DND-41 (cell line): ENCODE measurements at regions not wholly inside any gene's neighbourhood (a gene's known extent, or its start where the extent isn't known, plus 50 kb on each side); places are given as distances from the start of the nearest gene placed in this dataset.

ENCODE experiments used
- CTCF ChIP-seq: IDR thresholded peaks from 2 replicates; pipeline ENCODE4 v1.5.1; 2012; ENCODE audit warnings: borderline replicate concordance, low read length, moderate library complexity, mild to moderate bottlenecking; ENCODE audit not compliant: poor library complexity, severe bottlenecking; ENCODE audit errors: extremely low read depth
- EZH2 ChIP-seq: IDR thresholded peaks from 3 replicates; pipeline ENCODE4 v1.6.1; 2012; ENCODE audit warnings: borderline replicate concordance, low read depth, mild to moderate bottlenecking, moderate library complexity, low read length, inconsistent platforms; ENCODE audit not compliant: severe bottlenecking

- TF ChIP-seq CTCF (no peak), EZH2 (no peak)
These were observed 112.1 kb upstream of the SPON1 start for GRCh38 chr11:13850231-13851005.
